K562 (cell line): ENCODE measurements at regions not wholly inside any gene's neighbourhood (a gene's known extent, or its start where the extent isn't known, plus 50 kb on each side); places are given as distances from the start of the nearest gene placed in this dataset.
A peak's percentile ranks its signal among the peaks of the same experiment; 100 is the strongest.

ENCODE experiments used
- ARID1B ChIP-seq: fragments of 450-650 bp; IDR thresholded peaks from 2 replicates; pipeline ENCODE4 v1.6.1; 2016; ENCODE audit warnings: antibody characterized with exemption, mild to moderate bottlenecking, inconsistent platforms
- CBFA2T2 ChIP-seq: fragments of 450-650 bp; conservative IDR thresholded peaks from 2 replicates; pipeline ENCODE4 v1.6.1; 2017; ENCODE audit warnings: mild to moderate bottlenecking
- CBFA2T3 ChIP-seq: fragments of 450-650 bp; IDR thresholded peaks from 2 replicates; pipeline ENCODE4 v1.6.1; 2017
- CC2D1A ChIP-seq: fragments of 450-650 bp; IDR thresholded peaks from 2 replicates; pipeline ENCODE4 v1.6.1; 2017; ENCODE audit warnings: mild to moderate bottlenecking
- CEBPB ChIP-seq: fragments of 450-650 bp; IDR thresholded peaks from 2 replicates; pipeline ENCODE4 v1.6.1; 2016; ENCODE audit warnings: missing genetic modification characterization, missing compliant biosample characterization
- CEBPG ChIP-seq, 3 experiments: fragments of 200-800 bp in 1 of 3; sonication (Bioruptor generic) in 1 of 3; sonication (generic) in 1 of 3; formaldehyde crosslinking in 1 of 3; IDR thresholded peaks in 2 of 3; conservative IDR thresholded peaks in 1 of 3; 2 replicates each; pipeline versions ENCODE4 v1.6.1 to v1.8.0; 2016 to 2022; ENCODE audit warnings: missing compliant biosample characterization in 2 of 3, missing genetic modification characterization in 2 of 3, mild to moderate bottlenecking in 1 of 3, missing genetic modification reagents in 1 of 3
- CTBP1 ChIP-seq: fragments of 450-650 bp; IDR thresholded peaks from 2 replicates; pipeline ENCODE4 v1.6.1; 2016; ENCODE audit warnings: borderline replicate concordance
- CXXC5 ChIP-seq: fragments of 250-450 bp; sonication (Bioruptor Pico); IDR thresholded peaks from 2 replicates; pipeline ENCODE4 v1.8.0; 2022; ENCODE audit warnings: inconsistent platforms, mild to moderate bottlenecking, moderate library complexity
- GATA2 ChIP-seq: sonication (generic); formaldehyde crosslinking; IDR thresholded peaks from 2 replicates; pipeline ENCODE4 v1.4.0; 2020; ENCODE audit warnings: mild to moderate bottlenecking, missing genetic modification reagents
- HDAC8 ChIP-seq: fragments of 450-650 bp; IDR thresholded peaks from 2 replicates; pipeline ENCODE4 v1.6.1; 2016; ENCODE audit warnings: mild to moderate bottlenecking, missing genetic modification characterization, moderate library complexity, missing compliant biosample characterization
- IRF9 ChIP-seq: fragments of 450-650 bp; IDR thresholded peaks from 2 replicates; pipeline ENCODE4 v1.6.1; 2016; ENCODE audit warnings: missing biosample characterization, missing genetic modification characterization
- LCOR ChIP-seq: sonication (generic); formaldehyde crosslinking; IDR thresholded peaks from 2 replicates; pipeline ENCODE4 v1.8.0; 2022; ENCODE audit warnings: mild to moderate bottlenecking, missing genetic modification reagents
- NFE2L1 ChIP-seq: fragments of 450-650 bp; IDR thresholded peaks from 2 replicates; pipeline ENCODE4 v1.6.1; 2016; ENCODE audit warnings: missing genetic modification characterization, low read depth, mild to moderate bottlenecking, missing compliant biosample characterization, moderate library complexity, borderline replicate concordance
- NFXL1 ChIP-seq: fragments of 450-650 bp; formaldehyde crosslinking; IDR thresholded peaks from 2 replicates; pipeline ENCODE4 v1.4.0; 2021; ENCODE audit warnings: mild to moderate bottlenecking
- NONO ChIP-seq, 2 experiments: fragments of 200-400 bp in 1 of 2; fragments of 450-650 bp in 1 of 2; formaldehyde crosslinking in 1 of 2; IDR thresholded peaks; 2 replicates each; pipeline ENCODE4 v1.6.1; 2017; ENCODE audit warnings: low read depth in 2 of 2, mild to moderate bottlenecking in 2 of 2, moderate library complexity in 2 of 2, low read length in 1 of 2
- SOX6 ChIP-seq: fragments of 450-650 bp; IDR thresholded peaks from 2 replicates; pipeline ENCODE4 v1.6.1; 2014; ENCODE audit warnings: mild to moderate bottlenecking
- SP1 ChIP-seq: sonication (generic); formaldehyde crosslinking; IDR thresholded peaks from 2 replicates; pipeline ENCODE4 v1.8.1; 2022; ENCODE audit warnings: mild to moderate bottlenecking, missing genetic modification reagents
- TAF7 ChIP-seq: fragments of 450-650 bp; IDR thresholded peaks from 2 replicates; pipeline ENCODE4 v1.6.1; 2016; ENCODE audit warnings: missing genetic modification characterization, missing compliant biosample characterization
- TSHZ1 ChIP-seq: fragments of 250-450 bp; sonication (Bioruptor Pico); IDR thresholded peaks from 2 replicates; pipeline ENCODE4 v1.4.0; 2020; ENCODE audit warnings: mild to moderate bottlenecking, moderate library complexity
- ZNF639 ChIP-seq, 2 experiments: fragments of 200-800 bp in 1 of 2; sonication (Bioruptor generic) in 1 of 2; sonication (generic) in 1 of 2; formaldehyde crosslinking in 1 of 2; IDR thresholded peaks in 1 of 2; conservative IDR thresholded peaks in 1 of 2; 2 replicates each; pipeline versions ENCODE4 v1.5.0 to v1.6.1; 2016 to 2020; ENCODE audit warnings: missing compliant biosample characterization in 1 of 2, missing genetic modification characterization in 1 of 2, missing genetic modification reagents in 1 of 2
- ZNF766 ChIP-seq: fragments of 200-800 bp; sonication (Bioruptor generic); conservative IDR thresholded peaks from 2 replicates; pipeline ENCODE4 v1.6.1; 2016; ENCODE audit warnings: missing genetic modification characterization, missing compliant biosample characterization

GRCh38 chr9:97232060-97233008 lies 75.1 kb upstream of the CCDC180 start (continued):
- peak; percentile 17; the same call in 1 of the 2 replicates for TF ChIP-seq ZNF766 (CRISPR knock-in tag)
- TF ChIP-seq CBFA2T3: peak; percentile 87
- TF ChIP-seq HDAC8 (tag): peak; percentile 84; the same call in 1 of the 2 replicates
- 0 out of 2 replicates have a peak, but pooled peaks have one; percentile 52 for TF ChIP-seq TAF7 (tag)
- TF ChIP-seq ZNF639 (CRISPR knock-in tag; conservative IDR thresholded peaks at IDR 0.05 in 1 of 2, IDR thresholded peaks at IDR 0.05 in 1 of 2): 0 out of 4 replicates have a peak, but pooled peaks of 1 of the 2 experiments have one; percentile 40
- peak; percentile 57; the same call in 1 of the 2 replicates for TF ChIP-seq TSHZ1 (CRISPR knock-in tag)
- TF ChIP-seq CBFA2T2: peak; percentile 84
- TF ChIP-seq LCOR (CRISPR knock-in tag): peak; percentile 43; the same call in 1 of the 2 replicates
- peak; percentile 82 for TF ChIP-seq IRF9 (tag)
- TF ChIP-seq CTBP1: peak; percentile 57; the same call in 1 of the 2 replicates
- TF ChIP-seq CXXC5: peak; percentile 68
- TF ChIP-seq ARID1B: peak; percentile 74
- TF ChIP-seq SOX6: peak; percentile 72
- TF ChIP-seq SP1 (CRISPR knock-in tag): 0 out of 2 replicates have a peak, but pooled peaks have one; percentile 23
- 0 out of 2 replicates have a peak, but pooled peaks have one; percentile 13 for TF ChIP-seq CC2D1A
- peak; percentile 88 for TF ChIP-seq CEBPB (tag)
- 0 out of 2 replicates have a peak, but pooled peaks have one; percentile 68 for TF ChIP-seq NFXL1
- TF ChIP-seq NFE2L1: 0 out of 2 replicates have a peak, but pooled peaks have one; percentile 30
- TF ChIP-seq NONO (IDR thresholded peaks at IDR 0.05; ENCODE audit: low read depth in 2 of 2, low read length in 1 of 2): 0 out of 4 replicates have a peak, but pooled peaks of 1 of the 2 experiments have one; percentile 45
- TF ChIP-seq CEBPG (CRISPR knock-in tag; IDR thresholded peaks at IDR 0.05): peak; percentile 30; the same call in 1 of the 2 replicates
- 0 out of 4 replicates have a peak, but pooled peaks of 1 of the 2 experiments have one; percentile 34 for TF ChIP-seq CEBPG (tag; conservative IDR thresholded peaks at IDR 0.05 in 1 of 2, IDR thresholded peaks at IDR 0.05 in 1 of 2)
- peak; percentile 78 for TF ChIP-seq GATA2
